ENCODE measurements at regions not wholly inside any gene's neighbourhood (a gene's known extent, or its start where the extent isn't known, plus 50 kb on each side); places are given as distances from the start of the nearest gene placed in this dataset.
"Not testable (repeated sequence)": the region's sequence is repeated elsewhere in the genome, so short reads cannot be mapped to it uniquely, and the experiment has no call there.

DNA sequence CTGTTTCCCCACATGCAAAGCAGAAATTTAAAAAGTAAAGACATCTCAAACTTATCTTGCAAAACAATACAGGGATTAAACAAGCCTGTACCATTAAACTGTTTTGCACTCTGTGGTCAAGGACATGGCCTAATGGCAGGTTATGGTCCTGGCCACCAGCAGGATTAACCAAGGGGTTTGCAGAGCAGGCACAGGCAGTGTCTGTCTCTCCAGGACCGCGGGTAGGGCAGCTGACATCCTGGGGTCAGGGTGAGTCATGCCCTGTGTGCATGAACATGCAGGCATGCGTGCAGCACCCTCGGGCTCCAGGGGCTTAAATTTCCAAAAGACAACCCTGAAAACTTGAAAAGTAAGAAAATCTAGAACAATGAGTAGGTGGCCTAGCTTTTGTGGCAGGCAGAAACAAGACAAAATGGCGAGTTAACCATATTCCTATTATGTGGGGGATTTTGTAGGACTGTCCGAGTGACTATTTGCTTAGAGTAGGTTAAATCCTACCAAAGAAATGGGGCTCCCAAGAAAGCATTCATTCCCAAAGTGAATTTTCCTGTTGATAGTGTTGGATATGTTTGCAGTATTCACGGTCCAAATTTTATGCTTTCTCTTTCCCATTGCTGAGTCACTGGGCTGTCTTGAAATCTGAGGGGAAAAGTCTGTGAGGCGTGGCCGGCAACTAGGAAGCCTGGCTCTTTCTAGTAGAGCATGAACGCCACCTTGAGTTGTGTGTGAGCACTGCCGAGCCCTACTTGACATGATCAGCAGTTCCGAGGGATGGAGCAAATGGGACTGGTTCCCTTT lies 158.4 kb upstream of the FAM20A start:
- peak; percentile 95 for DNase-seq
- in situ Hi-C loops (cut with HindIII; ENCODE audit: low pct_ligation_motif_present, low pct_unique_long_range_greater_than_20kb, low sequenced_read_pairs): no loop called here

DNA sequence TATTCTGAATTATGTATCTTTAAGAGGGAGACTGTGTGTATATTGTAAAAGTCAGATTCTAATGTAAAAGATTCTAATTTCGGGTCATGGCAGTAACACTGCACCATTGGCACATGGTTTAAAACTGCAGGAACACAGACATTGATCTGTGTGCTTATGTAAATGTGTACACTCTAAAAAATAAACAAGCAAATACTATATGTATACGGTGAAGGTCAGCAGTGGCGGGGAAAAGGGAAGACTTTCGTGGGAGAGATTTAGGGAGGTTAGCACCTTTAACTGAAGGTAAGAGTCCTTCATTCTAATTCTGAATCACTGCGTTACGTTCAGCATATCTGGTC lies 157.8 kb upstream of the FAM20A start:
- in situ Hi-C loops (cut with HindIII; ENCODE audit: low pct_ligation_motif_present, low pct_unique_long_range_greater_than_20kb, low sequenced_read_pairs): no loop called here
- DNase-seq: no peak

DNA sequence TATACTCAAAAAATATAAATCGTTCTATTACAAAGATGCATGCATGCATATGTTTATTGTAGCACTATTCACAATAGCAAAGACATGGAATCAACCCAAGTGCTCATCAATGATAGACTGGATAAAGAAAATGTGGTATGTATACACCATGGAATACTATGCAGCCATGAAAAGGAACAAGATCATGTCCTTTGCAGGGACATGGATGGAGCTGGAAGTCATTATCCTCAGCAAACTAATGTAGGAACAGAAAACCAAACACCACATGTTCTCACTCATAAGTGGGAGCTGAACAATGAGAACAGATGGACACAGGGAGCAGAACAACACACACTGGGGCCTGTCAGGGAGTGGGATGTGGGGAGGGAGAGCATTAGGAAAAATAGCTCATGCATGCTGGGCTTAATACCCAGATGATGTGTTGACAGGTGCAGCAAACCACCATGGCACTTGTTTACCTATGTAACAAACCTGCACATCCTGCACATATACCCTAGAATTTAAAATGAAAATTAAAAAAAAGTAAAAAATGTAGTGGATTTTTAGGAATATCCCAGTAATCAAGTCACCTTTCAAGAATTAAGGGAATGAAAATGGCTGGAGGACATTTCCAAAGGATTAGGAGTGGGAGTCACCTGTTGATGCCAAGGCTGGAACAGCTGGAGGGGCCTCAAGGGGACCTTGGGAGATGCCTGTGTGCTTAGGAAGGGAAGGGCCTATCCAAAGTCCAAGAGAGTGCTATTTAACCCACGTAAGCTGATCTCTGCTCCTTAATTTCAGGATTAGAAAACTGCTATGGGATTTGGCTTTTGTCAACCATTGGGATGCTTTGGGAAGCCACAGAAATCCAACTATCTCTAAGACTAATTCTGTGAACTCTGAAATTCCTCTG lies 156.9 kb upstream of the FAM20A start:
- in situ Hi-C loops (cut with HindIII; ENCODE audit: low pct_ligation_motif_present, low pct_unique_long_range_greater_than_20kb, low sequenced_read_pairs); DNase-seq: not testable (repeated sequence)

DNA sequence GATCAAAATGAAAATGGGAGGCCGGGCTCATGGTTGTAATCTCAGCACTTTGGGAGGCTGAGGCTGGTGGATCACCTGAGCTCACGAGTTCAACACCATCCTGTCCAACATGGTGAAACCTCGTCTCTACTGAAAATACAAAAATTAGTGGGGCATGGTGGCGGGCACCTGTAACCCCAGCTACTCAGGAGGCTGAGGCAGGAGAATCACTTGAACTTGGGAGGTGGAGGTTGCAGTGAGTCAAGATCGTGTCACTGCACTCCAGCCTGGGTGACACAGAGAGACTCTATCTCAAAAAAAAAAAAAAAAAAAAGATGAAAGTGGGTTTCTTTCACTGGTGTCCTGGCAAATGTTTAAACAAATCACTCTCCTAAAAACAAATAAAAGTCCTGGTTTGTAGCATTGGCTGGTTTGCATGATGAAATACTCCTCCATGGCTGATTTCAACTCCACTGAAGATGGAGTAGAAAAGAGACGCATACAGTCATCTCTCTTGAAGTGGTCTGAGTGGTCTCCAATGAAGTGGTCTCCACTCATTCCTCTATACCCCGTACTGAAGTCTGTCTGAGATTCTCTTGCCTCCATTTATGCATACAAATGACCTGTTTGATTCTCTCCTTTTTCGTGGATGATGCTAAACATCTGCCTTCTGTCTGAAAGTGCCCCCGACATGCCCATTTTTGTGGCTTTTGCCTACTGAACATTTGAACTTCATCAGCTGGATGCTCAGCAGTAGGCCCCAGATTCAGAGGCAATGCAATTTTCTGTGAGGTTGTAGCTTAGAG lies 153.0 kb upstream of the FAM20A start:
- in situ Hi-C loops (cut with HindIII; ENCODE audit: low pct_ligation_motif_present, low pct_unique_long_range_greater_than_20kb, low sequenced_read_pairs): no loop called here
- no peak for DNase-seq

DNA sequence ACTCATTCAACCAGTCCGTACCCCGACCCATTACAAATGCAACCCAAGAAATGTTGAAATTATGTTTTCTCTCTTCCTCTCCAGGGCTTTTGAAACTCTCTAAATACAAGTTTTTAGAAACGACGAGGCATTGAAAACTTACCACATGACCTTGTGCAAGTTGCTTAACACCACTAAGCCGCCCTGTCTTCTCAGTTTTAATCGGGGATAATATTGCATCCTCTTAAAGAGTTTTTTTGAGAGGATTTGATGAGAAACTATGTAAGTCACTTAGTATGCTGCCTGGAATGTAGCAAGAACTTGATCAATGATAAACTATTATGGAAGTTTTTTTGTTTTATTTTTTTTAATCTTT lies 149.0 kb upstream of the FAM20A start:
- DNase-seq: no peak
- in situ Hi-C loops (cut with HindIII; ENCODE audit: low pct_ligation_motif_present, low pct_unique_long_range_greater_than_20kb, low sequenced_read_pairs): no loop called here

DNA sequence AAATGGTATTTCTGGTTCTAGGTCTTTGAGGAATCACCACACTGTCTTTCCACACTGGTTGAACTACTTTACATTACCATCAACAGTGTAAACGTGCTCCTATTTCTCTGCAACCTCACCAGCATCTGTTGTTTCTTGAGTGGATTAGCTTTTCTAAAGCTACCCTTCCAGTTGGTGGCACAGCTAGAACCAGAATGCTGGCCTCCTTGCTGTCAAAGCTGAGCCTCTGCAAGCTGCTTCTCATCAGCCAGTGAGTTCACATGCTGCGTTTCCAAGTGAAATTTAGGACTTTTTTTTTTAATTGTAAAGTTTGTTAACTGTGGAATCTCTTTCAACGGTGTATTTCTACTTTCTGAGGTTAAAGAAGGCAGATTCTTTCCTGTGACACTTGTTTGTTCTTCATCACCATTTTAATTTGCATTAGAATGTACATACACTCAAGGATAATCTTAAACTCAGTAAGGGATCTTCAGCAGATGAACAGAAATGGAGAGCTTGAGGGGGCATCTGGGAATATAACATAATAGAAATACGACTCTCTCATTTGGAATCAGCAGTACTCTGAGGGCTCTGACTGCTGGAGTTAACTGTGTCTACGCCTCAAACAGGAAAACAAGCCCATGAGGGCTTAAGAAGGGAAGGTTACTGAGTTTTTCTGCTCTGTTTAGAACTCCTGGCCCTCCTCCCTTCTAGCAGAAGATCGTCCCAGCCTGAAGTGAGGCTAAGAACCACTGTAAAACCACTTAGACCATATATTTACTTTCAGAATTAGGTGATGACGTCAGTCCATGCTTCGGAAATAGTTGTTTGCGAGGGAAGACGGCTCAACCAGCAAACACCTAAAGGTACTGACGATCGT lies 148.4 kb upstream of the FAM20A start:
- no peak for DNase-seq
- in situ Hi-C loops (cut with HindIII; ENCODE audit: low pct_ligation_motif_present, low pct_unique_long_range_greater_than_20kb, low sequenced_read_pairs): no loop called here

DNA sequence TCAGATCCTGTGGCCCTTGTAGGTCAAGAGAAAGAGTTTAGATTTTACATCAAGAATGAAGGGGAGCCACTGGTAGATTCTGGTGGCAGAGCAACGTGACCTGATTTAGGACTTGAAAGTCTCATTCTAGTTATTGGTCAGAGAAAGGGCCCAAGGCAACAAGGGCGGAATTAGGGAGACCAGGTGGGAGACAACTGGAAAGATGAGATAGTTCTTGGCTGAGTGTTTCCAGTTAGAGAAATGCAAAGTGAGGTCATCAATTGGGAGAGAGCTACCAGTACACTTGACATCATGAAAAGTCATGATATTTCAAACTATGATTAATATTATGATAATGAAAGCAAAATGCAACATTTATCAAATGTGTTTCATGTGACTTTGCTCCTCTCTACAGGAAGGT lies 147.2 kb upstream of the FAM20A start:
- DNase-seq: no peak
- in situ Hi-C loops (cut with HindIII; ENCODE audit: low pct_ligation_motif_present, low pct_unique_long_range_greater_than_20kb, low sequenced_read_pairs): no loop called here

DNA sequence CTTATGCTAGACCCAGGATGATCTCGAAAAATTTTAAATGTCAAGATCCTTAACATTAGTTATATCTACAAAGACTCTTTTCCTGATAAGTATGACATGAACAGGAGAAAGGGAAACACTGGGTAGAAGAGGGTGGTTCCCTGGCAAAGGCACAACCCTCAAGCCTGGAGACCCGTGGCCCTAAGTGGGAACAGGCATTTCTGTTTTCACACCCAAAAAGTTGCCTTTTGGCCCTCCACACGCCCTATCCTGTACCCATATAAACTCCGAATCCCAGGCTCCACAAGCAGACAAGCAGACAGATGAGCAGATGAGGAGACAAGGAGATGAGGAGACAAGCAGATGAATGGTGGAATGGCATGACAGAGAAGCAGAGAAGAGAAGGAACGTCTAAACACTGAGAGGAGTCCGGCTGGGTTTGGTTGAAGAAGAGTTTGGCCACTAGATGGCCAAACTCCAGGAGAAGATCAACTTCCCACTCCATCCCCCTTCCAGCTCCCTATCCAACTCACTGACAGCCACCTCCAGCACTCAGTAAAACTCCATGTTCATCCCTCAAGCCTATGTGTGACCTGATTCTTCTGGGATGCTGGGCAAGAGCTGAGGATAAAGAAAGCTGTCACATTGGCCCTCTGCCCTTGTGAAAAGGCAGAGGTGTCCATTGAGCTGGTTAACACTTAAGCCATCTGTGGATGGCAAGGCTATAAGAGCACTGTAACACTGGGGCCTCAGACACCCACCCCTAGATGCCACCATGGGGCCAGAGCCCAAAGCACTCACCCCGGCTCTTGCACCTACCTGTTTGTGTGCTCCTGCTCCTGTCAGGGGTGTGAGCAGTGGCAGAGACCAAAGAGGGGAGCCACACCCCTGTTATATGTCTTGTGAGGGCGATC lies 139.6 kb upstream of the FAM20A start:
- in situ Hi-C loops (cut with HindIII; ENCODE audit: low pct_ligation_motif_present, low pct_unique_long_range_greater_than_20kb, low sequenced_read_pairs): no loop called here
- no peak for DNase-seq

DNA sequence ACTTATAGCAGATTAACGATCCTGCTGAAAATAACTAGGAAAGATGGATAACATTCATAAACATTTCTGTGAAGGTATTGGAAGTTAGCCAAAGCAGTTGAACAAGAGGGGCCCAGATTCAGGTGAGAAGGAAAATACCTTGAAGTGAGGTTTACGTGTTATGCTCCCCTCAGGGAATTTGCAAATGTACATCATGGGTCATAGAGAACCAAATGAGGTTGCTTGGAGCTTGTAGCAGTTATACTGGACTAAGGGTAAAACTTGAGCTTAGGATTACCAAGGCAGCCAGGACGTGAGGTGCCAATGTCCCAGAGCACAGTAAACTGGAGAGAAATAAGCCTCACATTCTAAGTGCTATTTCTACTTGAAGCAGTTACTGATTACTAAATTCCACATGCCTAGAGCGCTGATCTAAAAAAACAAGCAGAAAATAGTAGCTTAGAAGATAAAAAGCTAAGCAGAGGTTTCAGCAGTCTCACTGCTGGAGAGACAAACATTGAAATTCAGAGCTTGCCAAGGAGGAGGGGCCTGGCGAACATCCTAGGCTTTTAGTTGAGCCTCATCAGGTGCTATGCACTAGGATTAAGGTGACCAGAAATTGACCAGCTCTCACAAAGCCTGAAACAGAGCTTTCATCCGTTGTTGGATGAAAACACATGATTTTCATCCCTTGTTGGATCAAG lies 136.7 kb upstream of the FAM20A start:
- in situ Hi-C loops (cut with HindIII; ENCODE audit: low pct_ligation_motif_present, low pct_unique_long_range_greater_than_20kb, low sequenced_read_pairs): no loop called here
- no peak for DNase-seq

DNA sequence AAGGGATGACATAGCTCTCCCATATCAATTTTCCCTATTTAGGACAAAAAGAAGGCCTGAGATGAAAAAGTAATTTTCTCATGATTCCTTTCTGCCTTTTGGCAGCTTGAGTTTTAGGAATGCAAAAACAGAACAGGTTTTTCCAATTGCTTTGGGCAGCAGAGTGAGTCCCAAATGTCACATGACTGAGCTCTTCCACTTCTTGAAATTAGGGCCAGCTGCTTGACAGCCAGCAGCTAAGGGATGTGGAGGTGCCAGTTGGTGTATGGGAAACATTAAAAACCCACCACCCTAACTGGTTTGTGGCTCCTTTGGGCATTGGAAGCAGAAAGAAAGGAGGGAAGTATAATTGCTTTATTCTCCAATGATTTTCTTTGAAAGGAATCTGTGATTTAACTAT lies 133.8 kb upstream of the FAM20A start:
- no peak for DNase-seq
- in situ Hi-C loops (cut with HindIII; ENCODE audit: low pct_ligation_motif_present, low pct_unique_long_range_greater_than_20kb, low sequenced_read_pairs): no loop called here

DNA sequence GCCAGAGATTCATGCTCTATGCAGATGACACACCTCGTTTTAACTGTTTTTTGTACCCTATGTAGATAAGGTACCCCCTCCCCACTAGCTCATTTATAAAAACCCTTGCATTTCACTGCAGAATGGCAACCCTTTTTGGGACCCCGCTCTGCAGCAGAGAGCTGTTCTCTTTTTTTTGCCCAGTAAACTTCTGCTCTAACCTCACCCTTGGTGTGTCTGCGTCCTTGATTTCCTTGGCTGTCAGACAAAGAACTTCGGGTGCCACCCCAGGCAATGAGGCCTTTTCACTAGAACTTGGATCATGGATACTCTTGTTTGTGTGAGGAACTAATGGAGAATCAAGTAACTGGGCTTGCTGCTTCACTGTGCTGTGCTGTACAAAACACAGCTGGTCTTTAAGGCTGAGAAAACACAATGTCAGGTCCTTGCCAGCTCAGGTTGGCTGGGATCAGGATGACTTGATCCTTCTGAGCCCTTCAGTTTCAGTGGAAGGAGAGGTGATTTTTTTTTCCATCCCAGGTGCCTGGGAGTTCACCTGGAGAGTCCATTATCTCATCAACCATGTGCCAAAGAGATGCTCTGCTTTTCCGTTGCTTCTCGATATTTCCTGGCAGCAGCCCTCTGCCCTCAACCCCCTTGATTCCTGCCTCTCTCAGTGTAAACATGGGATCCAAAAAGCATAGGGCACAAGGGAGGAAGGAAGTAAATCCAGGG lies 133.2 kb upstream of the FAM20A start:
- DNase-seq: no peak
- in situ Hi-C loops (cut with HindIII; ENCODE audit: low pct_ligation_motif_present, low pct_unique_long_range_greater_than_20kb, low sequenced_read_pairs): no loop called here

DNA sequence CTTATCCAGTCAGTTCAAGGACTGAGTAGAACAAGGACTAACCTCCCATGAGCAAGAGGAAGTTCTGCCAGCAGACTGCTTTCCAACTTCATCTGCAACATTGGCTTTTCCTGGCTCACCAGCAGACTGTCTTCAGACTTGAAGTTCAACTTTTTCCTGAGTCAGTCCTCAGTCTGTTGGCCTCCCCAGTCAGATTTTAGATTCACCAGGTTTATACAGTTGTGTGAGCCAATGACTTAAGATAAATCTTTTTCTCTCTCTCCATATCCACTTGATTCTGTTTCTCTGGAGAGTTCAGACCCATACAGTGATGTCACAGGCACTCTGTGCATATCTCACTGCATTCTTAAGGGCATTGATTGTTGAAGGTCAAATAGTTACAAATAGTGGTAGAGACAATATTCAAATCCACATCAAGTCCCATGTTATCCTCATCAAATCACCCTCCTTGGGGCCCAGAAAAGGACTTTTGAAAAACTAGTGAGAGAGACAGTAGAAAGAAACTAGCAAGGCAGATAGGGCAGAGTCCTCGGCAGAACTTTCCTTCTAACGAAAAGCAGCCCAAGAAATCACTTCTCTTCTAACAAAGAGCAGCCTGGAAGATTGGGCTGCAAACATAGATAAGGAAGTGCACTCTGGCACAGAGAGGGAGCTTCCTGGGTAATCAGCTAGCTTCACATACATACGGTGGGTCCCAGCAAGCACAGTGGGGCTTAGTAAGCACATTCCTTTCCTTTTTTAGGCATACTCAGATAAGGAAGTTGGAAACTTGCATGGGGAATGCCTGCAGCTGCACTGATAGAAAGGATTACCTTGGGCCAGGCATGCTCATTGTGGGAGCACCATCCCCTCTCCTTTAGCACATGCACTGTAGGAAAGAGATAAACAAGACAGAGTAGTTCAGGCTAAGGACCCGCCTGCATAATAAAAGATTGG lies 132.3 kb upstream of the FAM20A start:
- in situ Hi-C loops (cut with HindIII; ENCODE audit: low pct_ligation_motif_present, low pct_unique_long_range_greater_than_20kb, low sequenced_read_pairs): no loop called here
- DNase-seq: peak; percentile 2

DNA sequence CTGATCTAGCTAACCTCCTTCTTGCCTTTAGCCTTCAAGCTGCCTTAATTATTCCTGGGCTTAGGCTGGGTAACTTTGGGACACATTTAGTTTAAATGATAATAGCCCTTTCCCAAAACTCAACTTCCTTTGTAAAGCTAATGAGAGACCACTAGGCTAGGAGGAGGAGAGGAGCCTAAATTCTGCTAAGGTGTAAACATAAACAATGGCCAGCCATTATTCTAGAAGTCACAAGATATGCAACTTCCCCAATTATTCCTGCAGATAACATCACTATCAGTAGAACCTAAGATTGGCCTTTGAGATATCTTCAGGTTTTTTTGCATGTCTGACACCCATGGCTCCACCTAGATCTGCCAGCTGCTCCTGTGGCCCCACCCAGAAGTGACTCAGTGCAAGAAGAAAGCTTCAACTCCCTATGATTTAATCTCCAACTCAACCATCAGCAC lies 131.2 kb upstream of the FAM20A start:
- DNase-seq: no peak
- in situ Hi-C loops (cut with HindIII; ENCODE audit: low pct_ligation_motif_present, low pct_unique_long_range_greater_than_20kb, low sequenced_read_pairs): no loop called here

DNA sequence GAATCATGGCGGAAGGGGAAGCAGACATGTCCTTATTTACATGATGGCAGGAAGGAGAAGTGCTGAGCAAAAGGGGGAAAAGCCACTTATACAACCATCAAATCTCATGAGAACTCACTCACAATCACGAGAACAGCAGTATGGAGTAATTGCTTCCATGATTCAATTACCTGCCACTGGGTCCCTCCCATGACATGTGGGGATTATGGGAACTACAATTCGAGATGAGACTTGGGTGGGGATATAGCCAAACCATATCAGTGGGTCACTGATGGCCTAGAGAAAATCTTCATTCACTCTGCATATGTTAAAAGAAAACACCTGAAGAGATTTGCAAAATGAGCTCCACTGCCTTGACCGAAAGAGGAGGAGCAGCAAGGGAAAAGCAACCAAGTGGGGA lies 130.3 kb upstream of the FAM20A start:
- DNase-seq: no peak
- in situ Hi-C loops (cut with HindIII; ENCODE audit: low pct_ligation_motif_present, low pct_unique_long_range_greater_than_20kb, low sequenced_read_pairs): no loop called here

DNA sequence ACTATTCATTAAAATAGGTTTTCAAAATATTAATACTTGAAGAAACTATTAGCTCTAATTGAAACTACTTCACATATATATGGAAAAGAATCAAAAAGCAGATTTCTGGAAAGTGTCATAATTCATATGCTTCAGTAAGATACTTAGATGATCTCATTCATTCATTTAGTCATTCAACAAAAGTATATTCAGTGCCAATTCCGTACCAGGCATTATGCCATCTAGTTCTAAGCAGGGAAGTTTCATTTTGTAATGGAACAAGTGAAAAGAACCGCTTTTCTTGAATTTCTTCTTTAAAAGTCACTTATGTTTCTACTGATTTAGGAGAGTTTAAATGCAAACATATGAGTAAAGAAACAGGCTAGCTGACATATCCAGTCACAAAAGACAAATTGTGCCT lies 118.3 kb upstream of the FAM20A start:
- no peak for DNase-seq
- in situ Hi-C loops (cut with HindIII; ENCODE audit: low pct_ligation_motif_present, low pct_unique_long_range_greater_than_20kb, low sequenced_read_pairs): no loop called here
